HUES6 (cell line): ENCODE measurements at regions not wholly inside any gene's neighbourhood (a gene's known extent, or its start where the extent isn't known, plus 50 kb on each side); places are given as distances from the start of the nearest gene placed in this dataset.
"Not testable (repeated sequence)": the region's sequence is repeated elsewhere in the genome, so short reads cannot be mapped to it uniquely, and the experiment has no call there.

Experiments
- H3K27ac ChIP-seq: 2 replicates; pipeline ENCODE4 v1.7.0; 2013; ENCODE audit warnings: low read depth, mild to moderate bottlenecking, low read length, inconsistent platforms
- H3K27me3 ChIP-seq: 2 replicates; pipeline ENCODE4 v1.6.1; 2013; ENCODE audit warnings: low read length; ENCODE audit not compliant: control insufficient read depth, insufficient read depth
- H3K36me3 ChIP-seq: 2 replicates; pipeline ENCODE4 v1.6.1; 2013; ENCODE audit warnings: low read length; ENCODE audit not compliant: control insufficient read depth, insufficient read depth
- H3K4me1 ChIP-seq: 2 replicates; pipeline ENCODE4 v1.6.1; 2013; ENCODE audit warnings: low read length; ENCODE audit not compliant: control insufficient read depth, insufficient read depth
- H3K4me3 ChIP-seq: 2 replicates; pipeline ENCODE4 v1.5.1; 2013; ENCODE audit warnings: low read depth, low read length
- H3K9ac ChIP-seq: one replicate; pipeline ENCODE4 v1.6.1; 2013; ENCODE audit warnings: mild to moderate bottlenecking, low read length
- H3K9me3 ChIP-seq: 2 replicates; pipeline ENCODE4 v1.6.1; 2013; ENCODE audit warnings: low read depth, low read length; ENCODE audit not compliant: control insufficient read depth, insufficient read depth

- H3K9ac ChIP-seq, result no peak overlapping the region
- H3K9me3 ChIP-seq, result no peaks in the 10 kb centered on the region
- no peaks in the 10 kb centered on the region for H3K27me3 ChIP-seq
- no peaks in the 10 kb centered on the region for H3K4me1 ChIP-seq
- H3K4me3 ChIP-seq, result no peak overlapping the region
- no peaks in the 10 kb centered on the region for H3K36me3 ChIP-seq
- H3K27ac ChIP-seq, result no peak overlapping the region
Measured at GRCh38 chr14:28143316-28143715, 623.3 kb upstream of the FOXG1 start.

- no peaks in the 10 kb centered on the region for H3K36me3 ChIP-seq
- H3K27ac ChIP-seq, result no peak overlapping the region
- no peak overlapping the region for H3K9ac ChIP-seq
- H3K9me3 ChIP-seq, result no peaks in the 10 kb centered on the region
- H3K4me1 ChIP-seq, result no peaks in the 10 kb centered on the region
- H3K27me3 ChIP-seq, result no peaks in the 10 kb centered on the region
- H3K4me3 ChIP-seq, result no peak overlapping the region
Measured at GRCh38 chr14:28151926-28152325, 614.7 kb upstream of the FOXG1 start.

- Histone ChIP-seq H3K4me3 (no peak overlapping the region), H3K27me3 (no peaks in the 10 kb centered on the region), H3K27ac (no peak overlapping the region), H3K36me3 (no peaks in the 10 kb centered on the region), H3K9ac (no peak overlapping the region), H3K9me3 (no peaks in the 10 kb centered on the region), H3K4me1 (no peaks in the 10 kb centered on the region)
Measured at GRCh38 chr14:28152453-28153044, 614.0 kb upstream of the FOXG1 start.

GRCh38 chr14:28157289-28157869, 609.2 kb upstream of the FOXG1 start:
- Histone ChIP-seq H3K4me3 (no peak overlapping the region), H3K9ac (no peak overlapping the region)

GRCh38 chr14:28157887-28158791, 608.4 kb upstream of the FOXG1 start:
- Histone ChIP-seq H3K27me3 (no peaks in the 10 kb centered on the region), H3K9me3 (no peaks in the 10 kb centered on the region), H3K4me3 (no peak overlapping the region), H3K4me1 (no peaks in the 10 kb centered on the region), H3K27ac (no peak overlapping the region), H3K9ac (no peak overlapping the region), H3K36me3 (no peaks in the 10 kb centered on the region)

More at GRCh38 chr14:28157289-28157869, 609.2 kb upstream of the FOXG1 start:
- H3K9me3 ChIP-seq, result no peaks in the 10 kb centered on the region
- H3K27me3 ChIP-seq, result no peaks in the 10 kb centered on the region
- H3K27ac ChIP-seq, result no peak overlapping the region
- no peaks in the 10 kb centered on the region for H3K4me1 ChIP-seq
- H3K36me3 ChIP-seq, result no peaks in the 10 kb centered on the region

GRCh38 chr14:28161040-28161439, 605.5 kb upstream of the FOXG1 start:
- Histone ChIP-seq H3K27ac (no peak overlapping the region), H3K9me3 (no peaks in the 10 kb centered on the region), H3K9ac (no peak overlapping the region), H3K27me3 (no peaks in the 10 kb centered on the region), H3K4me1 (no peaks in the 10 kb centered on the region), H3K4me3 (no peak overlapping the region), H3K36me3 (no peaks in the 10 kb centered on the region)

GRCh38 chr14:28163233-28163632, 603.4 kb upstream of the FOXG1 start:
- H3K4me3 ChIP-seq, result no peak overlapping the region
- no peaks in the 10 kb centered on the region for H3K4me1 ChIP-seq
- H3K9ac ChIP-seq, result no peak overlapping the region
- no peaks in the 10 kb centered on the region for H3K9me3 ChIP-seq
- no peak overlapping the region for H3K27ac ChIP-seq
- H3K36me3 ChIP-seq, result no peaks in the 10 kb centered on the region
- H3K27me3 ChIP-seq, result no peaks in the 10 kb centered on the region

- no peak overlapping the region for H3K4me3 ChIP-seq
- no peaks in the 10 kb centered on the region for H3K9me3 ChIP-seq
- no peaks in the 10 kb centered on the region for H3K27me3 ChIP-seq
- H3K9ac ChIP-seq, result no peak overlapping the region
- H3K4me1 ChIP-seq, result no peaks in the 10 kb centered on the region; the same call in 1 of the 2 replicates
- H3K36me3 ChIP-seq, result no peaks in the 10 kb centered on the region
- H3K27ac ChIP-seq, result no peak overlapping the region
Measured at GRCh38 chr14:28163897-28164296, 602.7 kb upstream of the FOXG1 start.

- Histone ChIP-seq H3K27ac (0 out of 2 replicates have a peak overlapping the region, but pooled peaks have one; percentile 67), H3K9ac (peak overlapping the region; percentile 67), H3K4me3 (peak overlapping the region; percentile 75)
- H3K36me3 ChIP-seq, H3K27me3 ChIP-seq, H3K9me3 ChIP-seq, H3K4me1 ChIP-seq: not testable (repeated sequence)
Measured at GRCh38 chr14:28187902-28188830, 578.4 kb upstream of the FOXG1 start.

GRCh38 chr14:28196878-28197277, 569.7 kb upstream of the FOXG1 start:
- no peaks in the 10 kb centered on the region for H3K27me3 ChIP-seq
- H3K4me3 ChIP-seq, result no peak overlapping the region
- no peaks in the 10 kb centered on the region for H3K36me3 ChIP-seq
- no peaks in the 10 kb centered on the region for H3K9me3 ChIP-seq
- no peaks in the 10 kb centered on the region for H3K4me1 ChIP-seq
- H3K27ac ChIP-seq, result no peak overlapping the region
- H3K9ac ChIP-seq, result no peak overlapping the region
